NB4 (cell line): ENCODE measurements at regions not wholly inside any gene's neighbourhood (a gene's known extent, or its start where the extent isn't known, plus 50 kb on each side); places are given as distances from the start of the nearest gene placed in this dataset.
"Not testable (repeated sequence)": the region's sequence is repeated elsewhere in the genome, so short reads cannot be mapped to it uniquely, and the experiment has no call there.

Experiments
- DNase-seq: peaks from one replicate; pipeline ENCODE4 v3.0.0; 2010; ENCODE audit warnings: low read depth
- H3K4me3 ChIP-seq: one replicate; pipeline ENCODE4 v1.5.1; 2011; ENCODE audit warnings: mild to moderate bottlenecking, low read depth, low read length, moderate library complexity
- MAX ChIP-seq: IDR thresholded peaks from 2 replicates; pipeline ENCODE4 v1.6.1; 2011; ENCODE audit warnings: low read depth, low read length
- MYC ChIP-seq: IDR thresholded peaks from 2 replicates; pipeline ENCODE4 v1.6.1; 2011; ENCODE audit warnings: low read depth, low read length
- POLR2A ChIP-seq: IDR thresholded peaks from 2 replicates; pipeline ENCODE4 v1.6.1; 2011; ENCODE audit warnings: mild to moderate bottlenecking; ENCODE audit not compliant: insufficient read length; ENCODE audit errors: extremely low read depth
- TF ChIP-seq, protein P1 (sequence below): IDR thresholded peaks from one replicate; pipeline ENCODE4 v1.5.1; 2012; ENCODE audit warnings: low read depth, low read length

GRCh38 chr4:178202422-178202821 lies 760.2 kb upstream of the AGA start:
- no peak for DNase-seq
- TF ChIP-seq, protein P1, sequence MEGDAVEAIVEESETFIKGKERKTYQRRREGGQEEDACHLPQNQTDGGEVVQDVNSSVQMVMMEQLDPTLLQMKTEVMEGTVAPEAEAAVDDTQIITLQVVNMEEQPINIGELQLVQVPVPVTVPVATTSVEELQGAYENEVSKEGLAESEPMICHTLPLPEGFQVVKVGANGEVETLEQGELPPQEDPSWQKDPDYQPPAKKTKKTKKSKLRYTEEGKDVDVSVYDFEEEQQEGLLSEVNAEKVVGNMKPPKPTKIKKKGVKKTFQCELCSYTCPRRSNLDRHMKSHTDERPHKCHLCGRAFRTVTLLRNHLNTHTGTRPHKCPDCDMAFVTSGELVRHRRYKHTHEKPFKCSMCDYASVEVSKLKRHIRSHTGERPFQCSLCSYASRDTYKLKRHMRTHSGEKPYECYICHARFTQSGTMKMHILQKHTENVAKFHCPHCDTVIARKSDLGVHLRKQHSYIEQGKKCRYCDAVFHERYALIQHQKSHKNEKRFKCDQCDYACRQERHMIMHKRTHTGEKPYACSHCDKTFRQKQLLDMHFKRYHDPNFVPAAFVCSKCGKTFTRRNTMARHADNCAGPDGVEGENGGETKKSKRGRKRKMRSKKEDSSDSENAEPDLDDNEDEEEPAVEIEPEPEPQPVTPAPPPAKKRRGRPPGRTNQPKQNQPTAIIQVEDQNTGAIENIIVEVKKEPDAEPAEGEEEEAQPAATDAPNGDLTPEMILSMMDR, result no peak
- TF ChIP-seq POLR2A (no peak), MYC (no peak), MAX (no peak)
- H3K4me3 ChIP-seq, result no peak overlapping the region

- TF ChIP-seq POLR2A, result no peak
- no peak for TF ChIP-seq MAX
- no peak for TF ChIP-seq MYC
- TF ChIP-seq, protein P1, result no peak
- DNase-seq, result no peak
- H3K4me3 ChIP-seq, result no peak overlapping the region
Measured at GRCh38 chr4:178205826-178206225, 763.6 kb upstream of the AGA start.

DNA sequence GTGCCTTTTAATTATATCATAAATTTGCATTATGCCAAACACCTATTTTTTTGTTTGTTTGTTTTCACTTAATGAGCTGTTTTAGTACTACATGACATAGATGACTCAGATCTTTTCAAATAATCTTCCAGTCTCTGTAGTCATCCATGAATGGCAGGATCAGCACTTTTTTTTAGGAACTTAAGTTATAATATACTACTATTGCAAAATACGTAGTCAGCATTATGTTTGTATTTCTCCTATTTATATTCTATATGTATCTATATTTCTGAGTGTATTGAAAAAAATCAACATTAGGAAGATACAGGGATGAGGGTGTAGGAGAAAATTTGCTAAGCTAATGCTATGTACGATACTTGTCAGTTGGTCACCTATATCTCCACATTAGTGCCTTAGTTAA lies 773.1 kb upstream of the AGA start:
- TF ChIP-seq, protein P1, result no peak
- no peak for TF ChIP-seq POLR2A
- no peak overlapping the region for H3K4me3 ChIP-seq
- no peak for DNase-seq

DNA sequence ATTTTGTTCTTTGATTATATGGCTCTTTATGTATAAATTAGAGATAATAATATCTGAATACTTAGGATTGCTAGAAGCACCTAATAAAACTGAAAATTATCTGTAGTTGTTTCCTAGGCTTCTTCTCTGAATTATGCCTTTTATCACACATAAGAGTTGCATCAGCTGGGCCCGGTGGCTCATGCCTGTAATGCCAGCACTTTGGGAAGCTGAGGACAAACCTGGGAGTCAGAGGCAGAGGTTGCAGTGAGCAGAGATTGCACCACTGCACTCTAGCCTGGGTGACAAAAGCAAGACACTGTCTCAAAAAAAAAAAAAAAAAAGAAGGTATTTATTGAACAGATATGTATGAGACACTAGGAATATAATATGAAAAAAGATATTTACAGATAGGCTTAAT lies 773.5 kb upstream of the AGA start:
- no peak overlapping the region for H3K4me3 ChIP-seq
- TF ChIP-seq MAX (no peak), POLR2A (no peak), MYC (no peak)
- TF ChIP-seq, protein P1, result no peak
- DNase-seq, result no peak

DNA sequence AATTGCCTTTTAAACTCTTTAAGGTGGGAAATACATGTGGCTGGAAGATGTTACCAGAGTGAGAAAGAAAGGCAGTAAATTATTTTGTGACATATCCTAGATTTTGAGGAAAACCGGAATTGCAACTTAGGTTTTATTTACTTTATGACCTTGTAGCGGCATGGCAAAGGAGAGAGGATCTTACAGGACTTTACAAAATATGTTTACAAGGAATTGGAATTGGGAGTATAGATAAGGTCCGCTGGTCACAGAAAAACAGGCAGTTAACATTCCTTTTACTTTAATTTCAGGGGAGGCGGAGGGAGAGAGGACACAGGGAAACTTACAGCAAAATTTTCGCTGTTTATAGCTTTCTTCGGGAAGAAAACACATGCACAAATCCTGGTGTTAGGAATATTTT lies 784.2 kb upstream of the AGA start:
- DNase-seq, H3K4me3 ChIP-seq: not testable (repeated sequence)

DNA sequence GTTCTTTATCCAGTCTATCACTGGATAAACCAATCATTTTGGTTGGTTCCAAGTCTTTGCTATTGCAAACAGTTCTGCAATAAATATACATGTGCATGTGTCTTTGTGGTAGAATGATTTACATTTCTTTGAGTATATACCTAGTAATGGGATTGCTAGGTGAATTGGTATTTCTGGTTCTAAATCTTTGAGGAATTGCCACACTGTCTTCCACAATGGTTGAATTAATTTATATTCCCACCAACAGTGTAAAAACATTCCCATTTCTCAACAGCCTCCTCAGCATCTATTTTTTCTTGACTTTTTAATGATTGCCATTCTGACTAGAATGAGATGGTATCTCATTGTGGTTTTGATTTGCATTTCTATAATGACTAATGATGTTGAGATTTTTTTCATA lies 791.7 kb upstream of the AGA start:
- no peak for DNase-seq
- TF ChIP-seq, protein P1, result no peak
- TF ChIP-seq POLR2A (no peak), MYC (no peak), MAX (no peak)
- H3K4me3 ChIP-seq, result no peak overlapping the region

GRCh38 chr4:178240891-178241290 lies 798.7 kb upstream of the AGA start:
- no peak overlapping the region for H3K4me3 ChIP-seq
- no peak for TF ChIP-seq POLR2A
- no peak for TF ChIP-seq MAX
- TF ChIP-seq MYC, result no peak
- TF ChIP-seq, protein P1, result no peak
- DNase-seq, result no peak
